Activated CD4-positive, alpha-beta T cell treated with anti-CD3 and anti-CD28 coated beads, Interleukin-2, amount 10 ng/mL, durations not matched to agents 24 days and 14 days (primary cell): ENCODE measurements at regions not wholly inside any gene's neighbourhood (a gene's known extent, or its start where the extent isn't known, plus 50 kb on each side); places are given as distances from the start of the nearest gene placed in this dataset.

Experiments
- DNase-seq: peaks from one replicate; pipeline ENCODE4 v3.0.0; 2022
- H3K27ac Mint-ChIP-seq: one replicate; pipeline ENCODE4 v1.8.0; 2022; ENCODE audit warnings: mild to moderate bottlenecking, mixed read lengths
- H3K27me3 Mint-ChIP-seq: one replicate; pipeline ENCODE4 v1.8.0; 2022; ENCODE audit warnings: mixed read lengths
- H3K36me3 Mint-ChIP-seq: one replicate; pipeline ENCODE4 v1.8.0; 2022; ENCODE audit warnings: low read depth, mild to moderate bottlenecking, mixed read lengths
- H3K4me1 Mint-ChIP-seq: one replicate; pipeline ENCODE4 v1.8.0; 2021; ENCODE audit warnings: mixed read lengths
- H3K4me3 Mint-ChIP-seq: one replicate; pipeline ENCODE4 v1.8.0; 2022; ENCODE audit warnings: mild to moderate bottlenecking, moderate library complexity, mixed read lengths
- H3K9me3 Mint-ChIP-seq: one replicate; pipeline ENCODE4 v1.8.0; 2021; ENCODE audit warnings: mixed read lengths
- intact Hi-C: fragments of 100-400 bp; cut with micrococcal nuclease; formaldehyde crosslinking; loops from one replicate; pipeline ENCODE4 v1.15.1; 2023

GRCh38 chr21:16584756-16585155, 855.0 kb downstream of the USP25 start:
- DNase-seq, result no peak
- Mint-ChIP-seq H3K9me3 (no peaks in the 10 kb centered on the region), H3K36me3 (no peaks in the 10 kb centered on the region), H3K27ac (no peak overlapping the region), H3K4me3 (no peak overlapping the region), H3K27me3 (no peaks in the 10 kb centered on the region), H3K4me1 (no peaks in the 10 kb centered on the region)
- intact Hi-C loops, result no loop called here

- DNase-seq, result no peak
- Mint-ChIP-seq H3K4me1 (no peaks in the 10 kb centered on the region), H3K36me3 (no peaks in the 10 kb centered on the region), H3K27me3 (no peaks in the 10 kb centered on the region), H3K27ac (no peak overlapping the region), H3K4me3 (no peak overlapping the region), H3K9me3 (no peaks in the 10 kb centered on the region)
- intact Hi-C loops, result no loop called here
These were observed 856.1 kb downstream of the USP25 start for GRCh38 chr21:16585896-16586295.

- Mint-ChIP-seq H3K27ac (no peak overlapping the region), H3K9me3 (no peaks in the 10 kb centered on the region), H3K4me3 (no peak overlapping the region), H3K36me3 (no peaks in the 10 kb centered on the region), H3K4me1 (no peaks in the 10 kb centered on the region), H3K27me3 (no peaks in the 10 kb centered on the region)
- intact Hi-C loops, result no loop called here
- DNase-seq, result no peak
These were observed 857.4 kb downstream of the USP25 start for GRCh38 chr21:16587141-16587581.

GRCh38 chr21:16587681-16588375, 858.0 kb downstream of the USP25 start:
- Mint-ChIP-seq H3K9me3 (no peaks in the 10 kb centered on the region), H3K4me1 (no peaks in the 10 kb centered on the region), H3K27ac (no peak overlapping the region), H3K4me3 (no peak overlapping the region), H3K27me3 (no peaks in the 10 kb centered on the region), H3K36me3 (no peaks in the 10 kb centered on the region)
- no peak for DNase-seq
- intact Hi-C loops, result no loop called here

- DNase-seq, result no peak
- H3K27me3 Mint-ChIP-seq, result no peaks in the 10 kb centered on the region
- no peak overlapping the region for H3K4me3 Mint-ChIP-seq
- no peaks in the 10 kb centered on the region for H3K9me3 Mint-ChIP-seq
- intact Hi-C loops, result no loop called here
- no peaks in the 10 kb centered on the region for H3K4me1 Mint-ChIP-seq
- H3K36me3 Mint-ChIP-seq, result no peaks in the 10 kb centered on the region
- no peak overlapping the region for H3K27ac Mint-ChIP-seq
These were observed 858.7 kb downstream of the USP25 start for GRCh38 chr21:16588433-16588860.

GRCh38 chr21:16589006-16589898, 859.5 kb downstream of the USP25 start:
- DNase-seq, result no peak
- no peaks in the 10 kb centered on the region for H3K27me3 Mint-ChIP-seq
- H3K4me3 Mint-ChIP-seq, result no peak overlapping the region
- no peaks in the 10 kb centered on the region for H3K36me3 Mint-ChIP-seq
- no peak overlapping the region for H3K27ac Mint-ChIP-seq
- intact Hi-C loops, result no loop called here
- H3K9me3 Mint-ChIP-seq, result no peaks in the 10 kb centered on the region
- no peaks in the 10 kb centered on the region for H3K4me1 Mint-ChIP-seq

GRCh38 chr21:16590186-16590585, 860.4 kb downstream of the USP25 start:
- no peak overlapping the region for H3K4me3 Mint-ChIP-seq
- H3K9me3 Mint-ChIP-seq, result no peaks in the 10 kb centered on the region

GRCh38 chr21:16590641-16591292, 861.0 kb downstream of the USP25 start:
- no peaks in the 10 kb centered on the region for H3K27me3 Mint-ChIP-seq
- no peak for DNase-seq
- no peaks in the 10 kb centered on the region for H3K4me1 Mint-ChIP-seq
- H3K4me3 Mint-ChIP-seq, result no peak overlapping the region
- no peaks in the 10 kb centered on the region for H3K9me3 Mint-ChIP-seq
- intact Hi-C loops, result no loop called here
- no peaks in the 10 kb centered on the region for H3K36me3 Mint-ChIP-seq
- H3K27ac Mint-ChIP-seq, result no peak overlapping the region

More at GRCh38 chr21:16590186-16590585, 860.4 kb downstream of the USP25 start:
- no peaks in the 10 kb centered on the region for H3K27me3 Mint-ChIP-seq
- DNase-seq, result no peak
- no peaks in the 10 kb centered on the region for H3K4me1 Mint-ChIP-seq
- H3K27ac Mint-ChIP-seq, result no peak overlapping the region
- H3K36me3 Mint-ChIP-seq, result no peaks in the 10 kb centered on the region
- intact Hi-C loops, result no loop called here

GRCh38 chr21:16592381-16592780, 862.6 kb downstream of the USP25 start:
- no peaks in the 10 kb centered on the region for H3K27me3 Mint-ChIP-seq
- no peak overlapping the region for H3K27ac Mint-ChIP-seq
- intact Hi-C loops, result no loop called here
- DNase-seq, result no peak
- H3K4me1 Mint-ChIP-seq, result no peaks in the 10 kb centered on the region
- no peaks in the 10 kb centered on the region for H3K36me3 Mint-ChIP-seq
- H3K4me3 Mint-ChIP-seq, result no peak overlapping the region
- no peaks in the 10 kb centered on the region for H3K9me3 Mint-ChIP-seq

- no peaks in the 10 kb centered on the region for H3K27me3 Mint-ChIP-seq
- no peaks in the 10 kb centered on the region for H3K36me3 Mint-ChIP-seq
These were observed 864.4 kb downstream of the USP25 start for GRCh38 chr21:16594191-16594590.

GRCh38 chr21:16596369-16596768, 866.6 kb downstream of the USP25 start:
- Mint-ChIP-seq H3K4me1 (no peaks in the 10 kb centered on the region), H3K9me3 (no peaks in the 10 kb centered on the region), H3K4me3 (no peak overlapping the region), H3K27ac (no peak overlapping the region), H3K36me3 (no peaks in the 10 kb centered on the region), H3K27me3 (no peaks in the 10 kb centered on the region)
- DNase-seq, result no peak
- intact Hi-C loops, result no loop called here

More at GRCh38 chr21:16594191-16594590, 864.4 kb downstream of the USP25 start:
- Mint-ChIP-seq H3K4me1 (no peaks in the 10 kb centered on the region), H3K4me3 (no peak overlapping the region), H3K9me3 (no peaks in the 10 kb centered on the region), H3K27ac (no peak overlapping the region)
- intact Hi-C loops, result no loop called here
- no peak for DNase-seq

- no peak for DNase-seq
- Mint-ChIP-seq H3K27ac (no peak overlapping the region), H3K9me3 (no peaks in the 10 kb centered on the region), H3K36me3 (no peaks in the 10 kb centered on the region), H3K4me3 (no peak overlapping the region), H3K4me1 (no peaks in the 10 kb centered on the region), H3K27me3 (no peaks in the 10 kb centered on the region)
- intact Hi-C loops, result no loop called here
These were observed 868.0 kb downstream of the USP25 start for GRCh38 chr21:16597753-16598152.

GRCh38 chr21:16605597-16605996, 875.8 kb downstream of the USP25 start:
- Mint-ChIP-seq H3K4me3 (no peak overlapping the region), H3K36me3 (no peaks in the 10 kb centered on the region), H3K4me1 (no peaks in the 10 kb centered on the region), H3K9me3 (peaks cover 3% of the 10 kb centered on the region), H3K27me3 (no peaks in the 10 kb centered on the region), H3K27ac (no peak overlapping the region)
- intact Hi-C loops, result no loop called here
- DNase-seq, result no peak

- no peaks in the 10 kb centered on the region for H3K27me3 Mint-ChIP-seq
- no peak overlapping the region for H3K4me3 Mint-ChIP-seq
- no peaks in the 10 kb centered on the region for H3K36me3 Mint-ChIP-seq
- H3K4me1 Mint-ChIP-seq, result no peaks in the 10 kb centered on the region
- intact Hi-C loops, result no loop called here
- H3K27ac Mint-ChIP-seq, result no peak overlapping the region
- DNase-seq, result no peak
- H3K9me3 Mint-ChIP-seq, result peaks cover 3% of the 10 kb centered on the region
These were observed 876.5 kb downstream of the USP25 start for GRCh38 chr21:16606271-16606670.
